GM12892 (cell line): ENCODE measurements at regions not wholly inside any gene's neighbourhood (a gene's known extent, or its start where the extent isn't known, plus 50 kb on each side); places are given as distances from the start of the nearest gene placed in this dataset.

ENCODE experiments used
- DNase-seq: peaks from one replicate; pipeline ENCODE4 v3.0.0; 2011; ENCODE audit not compliant: insufficient read length
- FAIRE-seq: peaks from 2 replicates; lab custom pipeline; 2011; peaks lifted over from hg19 to GRCh38; lab: Jason Lieb, UNC
- POLR2A ChIP-seq: IDR thresholded peaks from 2 replicates; pipeline ENCODE4 v1.6.1; 2011; ENCODE audit warnings: low read depth, low read length, control low read depth
- POLR2AphosphoS5 ChIP-seq: IDR thresholded peaks from 2 replicates; pipeline ENCODE4 v1.6.1; 2011; ENCODE audit warnings: low read depth, low read length, control low read depth
- TAF1 ChIP-seq: IDR thresholded peaks from 2 replicates; pipeline ENCODE4 v1.6.1; 2011; ENCODE audit warnings: low read depth, mild to moderate bottlenecking, control low read depth, low read length, borderline replicate concordance

GRCh38 chr5:20636686-20637085 is 648.7 kb upstream of the CDH18 start:
- FAIRE-seq (no peak), DNase-seq (no peak)
- no peak for TF ChIP-seq POLR2AphosphoS5
- no peak for TF ChIP-seq TAF1
- no peak for TF ChIP-seq POLR2A

DNA sequence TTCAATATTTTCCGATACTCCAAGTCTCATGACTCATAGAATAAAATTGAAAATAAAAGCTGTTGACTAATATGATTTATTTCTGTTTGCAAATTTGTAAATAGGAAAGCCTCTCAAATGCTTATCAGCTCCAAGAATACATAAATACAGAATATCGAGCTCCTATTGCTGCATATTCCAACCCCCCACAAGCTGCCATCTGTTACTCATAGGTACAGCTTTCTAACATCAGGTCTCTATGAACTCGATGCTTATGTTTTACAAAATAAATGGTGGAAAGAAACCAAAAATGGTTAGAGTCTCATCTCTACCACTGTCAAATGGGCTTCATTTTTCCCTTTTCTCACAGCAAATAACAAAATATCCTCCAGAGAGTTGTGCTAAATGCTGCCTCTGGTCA is 631.6 kb upstream of the CDH18 start:
- no peak for FAIRE-seq
- DNase-seq, result no peak
- no peak for TF ChIP-seq POLR2AphosphoS5
- no peak for TF ChIP-seq POLR2A
- no peak for TF ChIP-seq TAF1

- DNase-seq (no peak), FAIRE-seq (no peak)
- no peak for TF ChIP-seq POLR2A
- no peak for TF ChIP-seq POLR2AphosphoS5
- TF ChIP-seq TAF1, result no peak
These were observed 630.3 kb upstream of the CDH18 start for GRCh38 chr5:20618340-20618739.

GRCh38 chr5:20617841-20618240 is 629.8 kb upstream of the CDH18 start:
- DNase-seq (no peak), FAIRE-seq (no peak)
- TF ChIP-seq POLR2A, result no peak

- TF ChIP-seq TAF1 (no peak), POLR2AphosphoS5 (no peak), POLR2A (no peak)
- DNase-seq, result no peak
- no peak for FAIRE-seq
These were observed 628.0 kb upstream of the CDH18 start for GRCh38 chr5:20615888-20616563.

DNA sequence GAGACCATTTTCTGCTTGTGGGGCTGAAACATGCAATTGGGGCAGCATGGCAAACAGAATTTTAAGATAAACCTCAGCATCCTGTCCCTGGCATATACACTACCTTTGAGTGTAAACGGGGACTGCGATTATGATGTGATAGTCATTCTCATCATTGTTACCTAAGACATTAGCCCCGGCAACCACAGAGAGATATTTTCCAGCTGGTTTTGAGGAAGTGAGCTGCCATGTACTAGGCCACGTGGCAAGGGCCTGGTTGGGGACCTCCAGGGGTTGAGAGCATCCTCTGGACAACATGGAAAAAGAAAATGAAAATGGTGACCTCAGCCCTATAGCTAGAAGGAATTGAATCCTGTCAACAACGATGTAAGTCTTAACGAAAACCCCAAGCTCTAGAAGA is 623.6 kb upstream of the CDH18 start:
- no peak for FAIRE-seq
- DNase-seq, result no peak
- TF ChIP-seq TAF1 (no peak), POLR2A (no peak), POLR2AphosphoS5 (no peak)

GRCh38 chr5:20610681-20611080 is 622.7 kb upstream of the CDH18 start:
- TF ChIP-seq POLR2AphosphoS5, result no peak
- TF ChIP-seq POLR2A, result no peak
- TF ChIP-seq TAF1, result no peak
- DNase-seq (no peak), FAIRE-seq (no peak)

DNA sequence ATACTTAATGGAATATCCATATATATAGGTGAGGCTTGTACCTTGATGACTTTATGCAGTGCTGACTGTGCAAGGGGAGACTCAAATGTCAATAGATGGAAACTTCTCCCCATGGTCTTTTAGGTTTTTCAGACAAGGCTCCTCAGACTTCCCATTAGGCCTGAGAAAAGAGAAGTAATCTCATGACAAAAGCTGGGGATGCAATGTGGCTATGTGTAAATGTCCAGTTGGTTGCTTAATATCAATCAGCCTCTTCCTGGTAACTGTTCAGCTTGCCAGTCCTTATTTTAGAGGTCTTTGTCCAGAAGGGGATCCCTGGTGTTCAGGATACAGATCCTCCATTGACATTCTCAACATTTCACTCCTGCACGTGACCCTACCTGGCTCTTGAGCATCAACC is 621.1 kb upstream of the CDH18 start:
- TF ChIP-seq POLR2A, result no peak
- no peak for TF ChIP-seq TAF1
- no peak for TF ChIP-seq POLR2AphosphoS5
- FAIRE-seq (no peak), DNase-seq (no peak)

DNA sequence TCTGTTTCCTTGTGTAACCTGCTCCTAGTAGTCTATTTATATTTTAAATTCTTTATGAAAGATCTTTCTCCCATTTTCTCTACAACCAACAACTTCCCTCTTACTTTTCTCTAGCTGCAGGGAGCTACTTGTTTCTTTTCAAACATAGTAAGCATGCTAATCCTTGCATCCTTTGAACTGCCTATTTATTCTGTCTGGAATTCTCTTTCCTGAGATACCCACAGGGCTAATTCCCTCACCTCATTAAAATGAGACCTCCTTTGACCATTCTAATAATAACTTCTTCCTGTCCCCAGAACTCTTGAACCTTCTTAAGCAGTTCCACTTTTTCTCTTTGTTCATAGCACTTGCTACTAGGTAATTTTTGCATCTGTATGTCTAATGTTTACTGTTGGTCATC is 620.6 kb upstream of the CDH18 start:
- DNase-seq, result no peak
- TF ChIP-seq POLR2A (no peak), POLR2AphosphoS5 (no peak), TAF1 (no peak)
- no peak for FAIRE-seq

DNA sequence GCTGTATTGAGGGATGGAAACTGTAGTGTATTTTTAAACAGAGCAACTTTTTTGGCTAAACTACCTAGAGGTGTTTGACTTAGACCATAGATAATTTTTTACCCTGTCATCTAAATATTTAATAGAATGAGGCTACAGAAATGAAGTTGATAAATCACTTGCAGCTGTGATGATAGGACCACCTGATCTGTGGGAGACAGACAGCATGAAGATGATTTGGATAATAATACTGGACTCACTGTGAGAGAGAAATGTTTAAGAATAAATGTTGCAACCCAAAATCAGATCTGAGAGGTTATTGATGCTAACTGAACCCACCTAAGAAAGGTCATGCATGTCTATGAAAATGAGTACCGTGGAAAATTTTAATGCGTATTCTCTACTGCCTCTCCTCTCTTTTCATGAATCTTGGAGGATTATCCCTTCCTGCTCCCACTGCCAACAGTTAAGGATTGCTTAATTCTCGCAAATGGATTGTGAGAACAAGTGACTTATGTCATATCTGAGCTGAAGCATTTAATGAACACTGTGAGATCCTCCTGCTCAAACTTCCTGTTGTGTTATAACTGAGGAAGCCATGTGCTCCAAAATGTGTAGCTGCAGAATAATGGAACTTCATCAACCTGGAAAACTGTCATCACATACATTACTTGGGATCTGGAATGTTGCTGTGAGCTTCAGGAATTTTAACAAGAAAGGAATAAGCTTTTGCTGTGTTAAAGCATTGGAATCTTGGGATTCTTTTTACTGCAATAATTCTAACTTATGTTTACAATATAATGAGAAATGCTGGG is 617.9 kb upstream of the CDH18 start:
- no peak for TF ChIP-seq POLR2A
- no peak for TF ChIP-seq TAF1
- TF ChIP-seq POLR2AphosphoS5, result no peak
- DNase-seq (no peak), FAIRE-seq (no peak)

DNA sequence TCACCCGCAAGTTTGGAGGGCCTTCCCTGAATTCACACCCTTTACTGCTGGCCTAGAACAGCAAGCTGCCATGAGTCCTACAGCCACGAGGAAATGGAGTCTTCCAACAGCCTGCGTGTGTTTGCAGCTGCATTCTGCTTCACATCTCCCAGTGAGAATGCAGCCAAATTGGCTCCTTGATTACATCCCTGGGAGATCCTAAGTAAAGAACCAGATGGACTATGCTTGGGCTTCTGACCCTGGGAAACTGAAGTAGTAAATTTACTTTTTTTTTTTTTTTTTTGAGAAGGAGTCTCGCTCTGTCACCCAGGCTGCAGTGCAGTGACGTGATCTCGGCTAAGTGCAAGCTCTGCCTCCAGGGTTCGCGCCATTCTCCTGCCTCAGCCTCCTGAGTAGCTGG is 617.0 kb upstream of the CDH18 start:
- DNase-seq (no peak), FAIRE-seq (no peak)
- TF ChIP-seq POLR2AphosphoS5 (no peak), TAF1 (no peak), POLR2A (no peak)

DNA sequence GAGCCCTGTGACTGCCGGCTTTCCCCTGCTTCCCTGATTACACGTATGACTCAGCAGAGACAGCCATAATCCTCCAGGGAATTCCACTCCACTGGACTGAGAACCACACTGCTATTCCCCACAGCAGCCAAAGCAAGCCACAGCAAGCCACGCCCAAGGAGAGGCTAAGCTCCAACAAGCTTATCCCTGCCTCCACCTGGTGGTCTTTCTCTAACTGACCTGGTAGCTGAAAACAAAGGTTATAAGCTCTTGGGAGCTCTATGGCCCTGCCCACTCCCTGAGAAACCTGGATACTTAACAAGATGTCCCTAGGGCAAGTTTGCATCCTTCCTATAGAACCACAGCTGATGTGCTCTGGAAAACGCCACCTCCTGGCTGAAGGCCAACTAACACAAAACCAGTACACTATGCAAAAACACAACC is 613.7 kb upstream of the CDH18 start:
- FAIRE-seq (no peak), DNase-seq (no peak)
- TF ChIP-seq POLR2AphosphoS5 (no peak), POLR2A (no peak), TAF1 (no peak)
